VCaP (cell line): ENCODE measurements at regions not wholly inside any gene's neighbourhood (a gene's known extent, or its start where the extent isn't known, plus 50 kb on each side); places are given as distances from the start of the nearest gene placed in this dataset.

ENCODE experiments used
- H3K27ac ChIP-seq: fragments of 450-650 bp; 2 replicates; pipeline ENCODE4 v1.5.1; 2017
- CTCF ChIP-seq: fragments of 450-650 bp; conservative IDR thresholded peaks from 2 replicates; pipeline ENCODE4 v1.5.1; 2017; ENCODE audit warnings: mild to moderate bottlenecking, moderate library complexity

DNA sequence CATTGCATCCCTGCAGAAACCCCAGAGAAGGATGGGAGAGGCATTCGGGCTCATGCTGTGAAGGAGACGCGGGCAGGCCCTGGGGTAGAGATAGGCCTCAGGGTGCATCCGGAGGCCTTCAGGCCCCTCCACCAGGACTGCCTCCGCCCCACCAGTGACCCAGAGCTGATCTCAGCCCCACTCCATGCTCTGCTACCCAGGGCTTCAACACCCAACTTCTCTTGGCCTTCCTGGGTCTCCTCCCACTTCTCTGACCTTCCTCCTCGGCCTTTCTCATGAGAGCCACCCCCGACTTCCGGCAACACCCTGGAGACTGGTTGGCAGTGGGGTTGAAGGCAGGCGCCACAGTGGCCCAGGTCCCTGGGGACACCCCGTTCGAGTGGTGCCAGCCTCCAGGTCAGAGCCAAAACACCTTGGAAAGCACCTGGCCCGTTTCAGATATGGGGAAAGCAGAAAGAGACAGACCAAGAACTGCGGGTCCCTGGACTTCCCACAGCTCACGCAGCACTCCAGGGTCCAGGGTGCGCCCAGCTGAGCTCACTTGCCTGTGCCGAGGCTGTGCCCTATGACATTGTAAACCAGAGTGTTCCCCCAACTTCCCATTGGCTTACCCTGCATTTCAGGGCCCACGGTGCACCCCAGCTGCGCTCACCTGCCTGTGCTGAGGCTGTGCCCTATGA is 65.1 kb upstream of the OLFM1 start:
- H3K27ac ChIP-seq: no peak overlapping the region
- TF ChIP-seq CTCF: no peak

DNA sequence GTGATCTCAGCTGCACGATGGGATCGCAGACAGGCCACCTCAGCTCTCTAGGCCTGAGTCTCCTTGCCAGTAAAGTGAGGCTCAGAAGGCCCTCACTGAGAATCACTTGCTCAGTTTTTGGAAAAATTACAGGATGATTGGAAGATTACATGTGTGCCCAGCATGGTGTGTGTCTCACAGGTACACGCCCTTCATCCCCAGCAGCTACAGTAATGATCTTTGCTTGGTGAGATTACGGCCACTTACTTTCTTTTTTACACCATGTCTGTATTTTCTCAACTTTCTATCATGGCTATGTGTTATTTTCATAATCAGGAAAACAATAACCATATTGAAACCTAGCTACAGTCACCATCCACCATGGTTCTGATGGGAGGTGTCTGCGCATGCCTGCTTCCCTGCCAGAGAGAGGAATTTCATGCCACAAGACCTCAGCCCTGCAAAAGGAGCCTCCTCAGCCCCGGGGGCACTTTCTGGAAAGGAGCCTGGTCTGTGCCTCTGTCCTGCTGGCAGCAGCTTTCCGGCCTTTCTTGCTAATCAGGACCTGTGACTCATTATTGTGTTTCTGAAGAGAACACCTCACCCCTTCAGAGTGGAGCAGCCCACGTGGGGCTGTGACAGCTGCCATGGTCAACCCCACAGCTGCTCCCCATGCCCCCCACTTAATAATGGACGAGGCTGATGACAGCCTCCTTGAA is 64.2 kb upstream of the OLFM1 start:
- no peak overlapping the region for H3K27ac ChIP-seq
- no peak for TF ChIP-seq CTCF

DNA sequence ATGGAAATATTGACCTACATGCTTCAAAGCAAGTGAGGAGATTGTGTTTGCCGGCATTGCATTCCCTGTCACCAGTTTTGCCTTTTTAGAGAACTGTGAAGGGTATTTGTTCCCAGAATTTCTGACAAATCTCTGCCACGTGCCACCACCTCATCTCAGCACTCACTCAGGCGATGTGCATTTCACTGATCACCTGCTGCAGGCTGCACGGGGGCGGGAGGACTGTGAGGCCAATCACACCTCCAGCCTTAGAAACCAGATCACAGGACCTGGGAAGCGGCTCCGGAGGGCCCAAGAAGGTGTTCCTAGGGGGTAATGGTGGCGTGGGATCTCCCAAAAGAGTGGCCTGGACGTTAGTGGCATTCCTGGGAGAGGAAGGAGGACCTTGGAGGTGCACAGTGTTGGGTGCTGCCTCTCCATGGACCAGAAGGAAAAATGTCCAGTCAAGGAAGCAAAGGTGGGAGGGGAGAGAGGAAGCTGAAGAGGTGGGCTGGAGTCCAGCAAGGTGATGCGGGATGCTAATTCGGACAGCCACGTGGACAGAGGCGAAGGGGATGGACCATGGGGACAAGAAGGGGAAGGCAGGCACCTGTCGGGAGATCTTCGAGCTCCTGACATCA is 63.6 kb upstream of the OLFM1 start:
- no peak for TF ChIP-seq CTCF
- H3K27ac ChIP-seq: no peak overlapping the region

DNA sequence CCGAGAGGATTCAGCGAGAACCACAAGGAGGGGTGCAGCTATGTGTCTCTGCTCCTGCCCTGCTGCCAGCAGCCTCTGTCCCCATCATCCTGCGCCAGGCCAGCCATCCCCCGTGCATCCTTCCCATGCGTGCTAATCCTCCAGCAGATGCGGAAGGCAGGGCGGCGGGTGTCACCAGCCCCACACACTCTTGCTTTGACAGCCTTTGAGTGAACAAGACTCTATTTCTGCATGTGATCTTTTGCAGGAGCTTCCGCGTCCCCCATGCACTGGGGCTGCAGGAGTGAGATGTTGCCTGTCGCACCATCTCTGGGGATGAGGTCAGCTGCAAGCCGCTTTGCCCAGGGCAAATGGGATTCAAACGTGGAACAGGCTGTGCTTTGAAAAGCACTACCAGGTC is 58.0 kb upstream of the OLFM1 start:
- H3K27ac ChIP-seq: no peak overlapping the region
- TF ChIP-seq CTCF: no peak

- no peak overlapping the region for H3K27ac ChIP-seq
- TF ChIP-seq CTCF: no peak
These were observed 57.5 kb upstream of the OLFM1 start for GRCh38 chr9:135029871-135030565.

- no peak overlapping the region for H3K27ac ChIP-seq
- no peak for TF ChIP-seq CTCF
These were observed 56.8 kb upstream of the OLFM1 start for GRCh38 chr9:135030566-135031226.
